NT2/D1 (cell line): ENCODE measurements at regions not wholly inside any gene's neighbourhood (a gene's known extent, or its start where the extent isn't known, plus 50 kb on each side); places are given as distances from the start of the nearest gene placed in this dataset.

Source experiments
- DNase-seq: peaks from one replicate; pipeline ENCODE4 v3.0.0-alpha.2; 2011; ENCODE audit warnings: low read depth, low spot score
- H3K27me3 ChIP-seq: 2 replicates; pipeline ENCODE4 v1.6.0; 2011; ENCODE audit warnings: mild to moderate bottlenecking; ENCODE audit not compliant: insufficient read length, insufficient read depth
- H3K36me3 ChIP-seq: 2 replicates; pipeline ENCODE4 v1.6.1; 2011; ENCODE audit warnings: mild to moderate bottlenecking, low read length, mixed read lengths; ENCODE audit not compliant: insufficient read depth, insufficient read length
- H3K4me1 ChIP-seq: 2 replicates; pipeline ENCODE4 v1.5.1; 2011; ENCODE audit not compliant: insufficient read depth, insufficient read length
- H3K4me3 ChIP-seq: 2 replicates; pipeline ENCODE4 v1.5.1; 2011; ENCODE audit warnings: low read depth; ENCODE audit not compliant: insufficient read length
- H3K9ac ChIP-seq: 2 replicates; pipeline ENCODE4 v1.6.0; 2011; ENCODE audit warnings: low read depth; ENCODE audit not compliant: insufficient read length
- H3K9me3 ChIP-seq: 2 replicates; pipeline ENCODE4 v1.5.1; 2011; ENCODE audit warnings: mild to moderate bottlenecking, low read length; ENCODE audit not compliant: insufficient read depth
- SUZ12 ChIP-seq: IDR thresholded peaks from 2 replicates; pipeline ENCODE4 v1.6.1; 2011; ENCODE audit not compliant: insufficient read length, insufficient read depth; ENCODE audit errors: extremely low read depth
- YY1 ChIP-seq: IDR thresholded peaks from 2 replicates; pipeline ENCODE4 v1.6.1; 2011; ENCODE audit not compliant: insufficient read length, insufficient read depth
- ZNF274 ChIP-seq: IDR thresholded peaks from 2 replicates; pipeline ENCODE4 v1.6.1; 2011; ENCODE audit warnings: mild to moderate bottlenecking, low read depth, low read length

GRCh38 chr5:5645198-5645597 lies 222.7 kb downstream of the ICE1 start:
- no peak overlapping the region for H3K9ac ChIP-seq
- TF ChIP-seq ZNF274 = no peak
- no peak overlapping the region for H3K4me3 ChIP-seq
- DNase-seq = no peak
- no peaks in the 10 kb centered on the region for H3K36me3 ChIP-seq
- no peaks in the 10 kb centered on the region for H3K9me3 ChIP-seq
- H3K27me3 ChIP-seq = no peaks in the 10 kb centered on the region
- no peaks in the 10 kb centered on the region for H3K4me1 ChIP-seq

DNA sequence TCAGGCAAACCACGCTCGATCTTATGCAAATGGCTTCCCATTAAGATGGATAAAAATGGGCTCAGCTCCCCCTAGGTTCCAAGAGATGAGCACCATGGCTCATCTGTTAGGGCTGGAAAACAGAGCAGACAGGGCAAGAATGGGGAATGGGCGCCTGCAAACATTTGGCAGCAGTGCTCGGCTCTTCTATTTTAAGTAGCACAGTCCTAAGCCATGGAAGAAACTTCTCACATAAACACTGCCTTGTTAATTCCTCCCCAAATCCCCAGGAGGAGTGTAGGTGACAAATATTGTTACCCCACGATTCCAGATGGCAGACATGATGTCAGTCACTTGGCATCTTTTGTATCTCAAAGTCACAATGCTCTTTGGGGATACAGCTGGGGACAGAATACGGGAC lies 221.8 kb downstream of the ICE1 start:
- Histone ChIP-seq H3K4me3 (no peak overlapping the region), H3K9ac (no peak overlapping the region), H3K9me3 (no peaks in the 10 kb centered on the region), H3K36me3 (no peaks in the 10 kb centered on the region), H3K27me3 (no peaks in the 10 kb centered on the region), H3K4me1 (no peaks in the 10 kb centered on the region)
- no peak for DNase-seq
- TF ChIP-seq SUZ12 = no peak
- no peak for TF ChIP-seq YY1

- Histone ChIP-seq H3K4me1 (no peaks in the 10 kb centered on the region), H3K9me3 (no peaks in the 10 kb centered on the region), H3K9ac (no peak overlapping the region), H3K36me3 (no peaks in the 10 kb centered on the region), H3K4me3 (no peak overlapping the region), H3K27me3 (no peaks in the 10 kb centered on the region)
- DNase-seq = no peak
- TF ChIP-seq YY1 (no peak), SUZ12 (no peak), ZNF274 (no peak)
Measured at GRCh38 chr5:5643481-5643880, 221.0 kb downstream of the ICE1 start.

DNA sequence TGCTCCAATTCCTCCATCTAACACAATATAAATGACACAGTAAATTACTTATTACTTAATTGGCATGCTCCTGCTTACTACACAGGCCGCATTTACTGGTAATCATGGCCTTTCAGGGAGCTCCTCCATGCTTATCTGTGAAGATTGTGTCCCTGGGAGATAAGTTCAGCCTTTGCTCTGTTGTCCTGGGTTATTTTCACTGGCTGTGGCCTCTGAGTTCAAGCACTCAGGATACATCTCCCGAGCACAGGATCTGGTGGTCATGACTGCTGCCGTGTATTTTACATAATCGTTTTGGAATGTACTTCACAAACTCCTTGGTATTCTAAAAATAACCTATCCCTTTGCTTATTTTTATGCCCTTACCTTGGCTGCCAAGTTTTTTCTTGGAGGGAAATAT lies 215.7 kb downstream of the ICE1 start:
- H3K27me3 ChIP-seq = no peaks in the 10 kb centered on the region
- no peak for DNase-seq
- H3K9me3 ChIP-seq = no peaks in the 10 kb centered on the region
- no peak overlapping the region for H3K4me3 ChIP-seq
- H3K9ac ChIP-seq = no peak overlapping the region
- TF ChIP-seq SUZ12 (no peak), ZNF274 (no peak), YY1 (no peak)
- H3K36me3 ChIP-seq = no peaks in the 10 kb centered on the region
- no peaks in the 10 kb centered on the region for H3K4me1 ChIP-seq

DNA sequence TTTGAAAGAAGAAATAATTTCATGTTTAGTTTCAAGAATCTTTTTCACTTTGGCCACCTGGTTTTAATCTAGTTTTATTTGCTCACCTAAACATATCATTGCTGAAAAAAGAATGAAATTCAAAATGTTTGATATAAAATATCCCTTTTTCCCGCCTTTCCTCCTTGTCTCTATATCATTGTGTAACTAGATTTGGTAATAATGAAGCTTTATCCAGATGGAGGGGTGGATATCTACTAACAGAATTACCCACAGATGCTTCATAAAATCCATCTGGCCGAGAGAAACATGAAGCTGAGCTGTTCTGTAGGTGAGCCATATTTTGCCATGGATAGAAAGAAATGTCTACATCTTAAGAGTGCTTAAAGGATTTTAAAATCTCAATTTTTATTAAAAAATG lies 214.7 kb downstream of the ICE1 start:
- no peaks in the 10 kb centered on the region for H3K4me1 ChIP-seq
- H3K9me3 ChIP-seq = 0 out of 2 replicates have a peak, but pooled peaks cover 3% of the 10 kb centered on the region
- no peak overlapping the region for H3K4me3 ChIP-seq
- no peaks in the 10 kb centered on the region for H3K36me3 ChIP-seq
- no peak for DNase-seq
- no peak overlapping the region for H3K9ac ChIP-seq
- no peaks in the 10 kb centered on the region for H3K27me3 ChIP-seq
- TF ChIP-seq YY1 (no peak), SUZ12 (no peak), ZNF274 (no peak)

DNA sequence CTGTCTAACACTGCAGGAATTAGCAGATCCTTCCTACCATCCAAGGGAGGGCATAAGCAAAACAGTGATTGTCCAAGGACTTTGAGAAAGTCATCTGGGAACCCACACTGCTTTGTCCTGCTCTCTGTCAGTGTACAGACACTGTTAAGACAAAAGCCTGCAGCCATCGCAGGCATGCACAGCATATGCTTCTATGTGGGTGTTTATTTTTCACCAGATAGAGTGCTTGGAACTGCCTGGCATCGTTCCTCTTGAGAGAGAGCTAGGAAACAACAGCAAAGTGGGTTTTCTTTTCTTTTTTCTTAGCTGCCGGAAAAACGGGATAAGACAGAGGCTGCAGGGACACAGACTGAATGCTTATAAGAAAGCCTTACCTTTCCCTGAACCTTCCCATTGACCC lies 212.3 kb downstream of the ICE1 start:
- H3K9me3 ChIP-seq = 0 out of 2 replicates have a peak, but pooled peaks cover 3% of the 10 kb centered on the region
- no peaks in the 10 kb centered on the region for H3K36me3 ChIP-seq
- H3K4me1 ChIP-seq = no peaks in the 10 kb centered on the region
- H3K9ac ChIP-seq = no peak overlapping the region
- H3K4me3 ChIP-seq = no peak overlapping the region
- DNase-seq = no peak
- TF ChIP-seq YY1 (no peak), SUZ12 (no peak), ZNF274 (no peak)
- no peaks in the 10 kb centered on the region for H3K27me3 ChIP-seq

- no peaks in the 10 kb centered on the region for H3K36me3 ChIP-seq
- DNase-seq = no peak
- no peak for TF ChIP-seq ZNF274
- no peak for TF ChIP-seq SUZ12
- TF ChIP-seq YY1 = no peak
- H3K9me3 ChIP-seq = 0 out of 2 replicates have a peak, but pooled peaks cover 3% of the 10 kb centered on the region
- no peaks in the 10 kb centered on the region for H3K4me1 ChIP-seq
- no peak overlapping the region for H3K4me3 ChIP-seq
- no peaks in the 10 kb centered on the region for H3K27me3 ChIP-seq
- H3K9ac ChIP-seq = no peak overlapping the region
Measured at GRCh38 chr5:5633579-5633978, 211.1 kb downstream of the ICE1 start.

GRCh38 chr5:5632678-5633077 lies 210.2 kb downstream of the ICE1 start:
- Histone ChIP-seq H3K4me1 (no peaks in the 10 kb centered on the region), H3K27me3 (no peaks in the 10 kb centered on the region), H3K36me3 (no peaks in the 10 kb centered on the region), H3K9ac (no peak overlapping the region), H3K9me3 (0 out of 2 replicates have a peak, but pooled peaks cover 3% of the 10 kb centered on the region), H3K4me3 (no peak overlapping the region)
- DNase-seq = no peak
- no peak for TF ChIP-seq YY1
- no peak for TF ChIP-seq ZNF274
- no peak for TF ChIP-seq SUZ12
